ENCODE measurements at regions not wholly inside any gene's neighbourhood (a gene's known extent, or its start where the extent isn't known, plus 50 kb on each side); places are given as distances from the start of the nearest gene placed in this dataset.
A peak's percentile ranks its signal among the peaks of the same experiment; 100 is the strongest.

DNA sequence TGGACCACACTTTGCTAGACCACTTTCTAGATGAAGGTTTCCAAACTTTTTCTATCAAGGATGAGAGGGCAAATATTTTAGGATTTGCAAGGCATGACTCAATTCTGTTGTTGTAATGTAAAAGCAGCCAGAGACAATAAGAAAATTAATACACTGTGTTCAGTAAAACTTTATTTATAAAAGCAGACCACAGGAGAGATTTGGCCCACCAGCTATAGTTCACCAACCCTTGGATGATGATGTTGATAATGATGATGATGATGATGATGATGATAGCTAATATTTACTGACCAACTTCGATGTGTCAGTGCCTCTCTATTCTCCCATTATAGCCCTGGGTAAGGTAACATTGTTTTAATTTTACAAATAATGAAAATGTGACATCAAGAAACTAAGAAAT, 156.5 kb downstream of the BTG1 start:
- Mint-ChIP-seq H3K36me3 (ENCODE audit: low read depth) (peaks cover 6% of the 10 kb centered on the region), H3K4me1 (ENCODE audit: low read depth) (peaks cover 58% of the 10 kb centered on the region), H3K27ac (no peak overlapping the region), H3K27me3 (no peaks in the 10 kb centered on the region), H3K4me3 (no peak overlapping the region), H3K9me3 (peaks cover 5% of the 10 kb centered on the region)
- intact Hi-C loops (cut with micrococcal nuclease) = no loop called here
- CTCF ChIA-PET = no interaction called here
- POLR2A ChIA-PET = interaction anchor here (0.6 to 1.9 kb wide), 2 partner anchors 156 to 611 kb away, joined by 3 to 4 read pairs; partner anchors contain the start of gene BTG1
- ATAC-seq (no peak), DNase-seq (no peak)
- TF ChIP-seq, protein P1, sequence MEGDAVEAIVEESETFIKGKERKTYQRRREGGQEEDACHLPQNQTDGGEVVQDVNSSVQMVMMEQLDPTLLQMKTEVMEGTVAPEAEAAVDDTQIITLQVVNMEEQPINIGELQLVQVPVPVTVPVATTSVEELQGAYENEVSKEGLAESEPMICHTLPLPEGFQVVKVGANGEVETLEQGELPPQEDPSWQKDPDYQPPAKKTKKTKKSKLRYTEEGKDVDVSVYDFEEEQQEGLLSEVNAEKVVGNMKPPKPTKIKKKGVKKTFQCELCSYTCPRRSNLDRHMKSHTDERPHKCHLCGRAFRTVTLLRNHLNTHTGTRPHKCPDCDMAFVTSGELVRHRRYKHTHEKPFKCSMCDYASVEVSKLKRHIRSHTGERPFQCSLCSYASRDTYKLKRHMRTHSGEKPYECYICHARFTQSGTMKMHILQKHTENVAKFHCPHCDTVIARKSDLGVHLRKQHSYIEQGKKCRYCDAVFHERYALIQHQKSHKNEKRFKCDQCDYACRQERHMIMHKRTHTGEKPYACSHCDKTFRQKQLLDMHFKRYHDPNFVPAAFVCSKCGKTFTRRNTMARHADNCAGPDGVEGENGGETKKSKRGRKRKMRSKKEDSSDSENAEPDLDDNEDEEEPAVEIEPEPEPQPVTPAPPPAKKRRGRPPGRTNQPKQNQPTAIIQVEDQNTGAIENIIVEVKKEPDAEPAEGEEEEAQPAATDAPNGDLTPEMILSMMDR (IDR thresholded peaks at IDR 0.05) = no peak

DNA sequence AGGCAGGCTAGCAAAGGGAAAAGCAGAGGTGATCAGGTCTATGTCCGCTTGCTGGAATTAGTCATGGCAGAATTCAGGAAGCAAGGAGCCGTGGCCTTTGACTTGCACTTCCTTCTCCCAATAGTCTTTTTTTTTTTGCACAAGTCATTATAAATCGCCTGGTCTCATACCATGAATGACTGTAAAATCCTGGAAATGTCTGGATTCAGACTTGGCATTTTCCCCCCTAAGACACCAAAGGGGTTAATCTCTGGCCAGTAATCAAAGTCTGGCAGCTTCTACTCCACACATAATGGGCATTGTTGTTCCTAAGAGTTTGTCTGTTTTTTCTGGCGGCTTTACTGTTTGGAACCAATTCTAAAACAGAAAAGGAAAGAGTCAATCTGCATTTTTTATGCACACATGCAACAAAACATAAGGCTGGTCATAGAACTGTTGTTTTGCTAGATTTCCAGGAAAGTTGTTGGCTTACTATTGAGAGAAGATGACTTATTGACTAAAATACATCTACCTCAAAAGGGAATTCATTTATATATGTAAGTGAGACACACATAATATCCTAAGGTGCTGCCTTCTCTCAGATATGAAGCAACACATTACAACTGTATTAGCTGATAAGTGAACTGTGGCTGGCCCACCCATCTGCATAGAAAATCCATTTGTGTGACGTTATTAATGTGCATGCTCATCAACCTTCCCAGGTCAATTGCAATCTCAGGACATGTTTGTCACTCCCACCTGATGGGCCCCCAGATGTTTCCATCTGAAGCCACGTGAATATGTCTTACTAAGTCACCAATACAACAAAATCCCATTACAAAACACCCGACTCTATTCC, 157.3 kb downstream of the BTG1 start:
- Mint-ChIP-seq H3K36me3 (ENCODE audit: low read depth) (peaks cover 3% of the 10 kb centered on the region), H3K27ac (no peak overlapping the region), H3K27me3 (no peaks in the 10 kb centered on the region), H3K4me1 (ENCODE audit: low read depth) (peaks cover 52% of the 10 kb centered on the region), H3K4me3 (no peak overlapping the region), H3K9me3 (peaks cover 4% of the 10 kb centered on the region)
- TF ChIP-seq, protein P1 (IDR thresholded peaks at IDR 0.05) = no peak
- intact Hi-C loops (cut with micrococcal nuclease) = no loop called here
- DNase-seq (no peak), ATAC-seq (no peak)
- ChIA-PET POLR2A (no interaction called here), CTCF (interaction anchor here (1.5 kb wide), 1 partner anchor 14 kb away, joined by 5 read pairs; no protein-coding TSS in a partner anchor)

DNA sequence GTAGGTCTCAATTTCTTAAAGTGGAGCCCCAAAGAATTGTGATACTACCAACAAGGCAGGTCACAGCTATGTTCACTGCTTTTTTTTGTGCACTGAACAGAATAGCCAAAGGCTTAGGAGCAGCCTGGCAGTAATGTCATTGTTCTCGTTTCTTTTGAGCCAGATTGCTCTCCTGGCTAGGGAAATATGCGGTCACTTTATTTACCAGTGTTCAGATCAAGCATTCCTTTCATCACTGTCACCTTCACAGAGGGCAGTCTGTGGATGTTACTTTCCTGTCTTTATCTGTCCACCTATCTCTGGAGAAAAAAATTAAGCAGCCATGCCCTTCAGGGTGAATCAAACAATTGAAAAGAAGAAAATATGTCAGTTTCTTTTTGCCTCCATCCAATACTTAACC, 159.6 kb downstream of the BTG1 start:
- H3K9me3 Mint-ChIP-seq = peaks cover 2% of the 10 kb centered on the region
- H3K27me3 Mint-ChIP-seq = no peaks in the 10 kb centered on the region
- H3K4me3 Mint-ChIP-seq = no peak overlapping the region
- intact Hi-C loops (cut with micrococcal nuclease) = no loop called here
- DNase-seq (no peak), ATAC-seq (no peak)
- H3K36me3 Mint-ChIP-seq (ENCODE audit: low read depth) = no peaks in the 10 kb centered on the region
- POLR2A ChIA-PET = no interaction called here
- H3K4me1 Mint-ChIP-seq (ENCODE audit: low read depth) = peaks cover 45% of the 10 kb centered on the region
- H3K27ac Mint-ChIP-seq = no peak overlapping the region
- TF ChIP-seq, protein P1 (IDR thresholded peaks at IDR 0.05) = no peak
- CTCF ChIA-PET = interaction anchor here (1.2 kb wide), 1 partner anchor 20 kb away, joined by 3 read pairs; no protein-coding TSS in a partner anchor

DNA sequence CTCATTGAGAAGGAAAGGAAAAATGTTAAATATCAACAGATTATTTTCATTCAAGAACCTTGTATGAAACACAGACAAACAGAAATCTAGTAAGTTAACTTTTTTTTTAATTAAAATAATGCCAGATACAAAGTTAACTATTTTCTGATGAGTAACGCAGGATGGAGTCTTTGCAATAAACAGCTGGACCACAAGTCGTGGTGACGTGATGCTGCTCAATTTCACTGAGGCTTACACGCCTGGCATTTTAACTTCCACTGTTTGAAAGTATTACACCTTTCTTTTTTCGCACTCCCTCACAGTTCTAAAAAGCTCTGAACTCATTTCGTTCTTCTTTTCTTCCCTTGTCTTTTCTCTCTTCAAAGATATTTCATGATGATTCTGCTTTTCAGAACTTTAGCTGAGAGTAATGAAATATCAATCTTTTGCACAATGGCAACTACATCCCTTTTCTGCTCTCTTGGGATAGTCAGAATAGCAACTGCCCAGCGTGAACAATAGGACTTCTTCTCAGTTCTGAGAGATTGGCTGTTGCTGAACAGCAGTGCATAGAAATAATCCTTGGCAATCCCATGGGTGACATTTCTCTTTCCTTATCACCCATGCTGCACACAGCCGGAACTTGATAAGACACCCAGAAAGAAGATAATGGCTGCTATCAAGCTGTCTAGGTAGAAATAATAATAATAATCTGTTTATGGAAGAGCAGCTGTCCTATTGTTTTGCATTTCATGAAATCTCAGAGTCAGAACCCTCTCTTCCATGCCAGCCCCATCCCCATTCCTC, 160.5 kb downstream of the BTG1 start:
- H3K9me3 Mint-ChIP-seq = peaks cover 5% of the 10 kb centered on the region
- peak; percentile 62 for ATAC-seq
- H3K36me3 Mint-ChIP-seq (ENCODE audit: low read depth) = no peaks in the 10 kb centered on the region
- peak; percentile 52 for DNase-seq
- intact Hi-C loops (cut with micrococcal nuclease) = no loop called here
- H3K4me3 Mint-ChIP-seq = no peak overlapping the region
- TF ChIP-seq, protein P1 (IDR thresholded peaks at IDR 0.05) = no peak
- ChIA-PET CTCF (interaction anchor here (0.7 to 1.5 kb wide), 4 partner anchors 30 to 603 kb away, joined by 3 to 4 read pairs (median 3); no protein-coding TSS in a partner anchor), POLR2A (interaction anchor here (0.8 kb wide), 1 partner anchor 152 kb away, joined by 3 read pairs; no protein-coding TSS in a partner anchor)
- H3K27ac Mint-ChIP-seq = no peak overlapping the region
- no peaks in the 10 kb centered on the region for H3K27me3 Mint-ChIP-seq
- peaks cover 42% of the 10 kb centered on the region for H3K4me1 Mint-ChIP-seq (ENCODE audit: low read depth)

Data from activated CD8-positive, alpha-beta T cell treated with anti-CD3 and anti-CD28 coated beads for 36 hours (primary cell).